Lower lobe of right lung (tissue), 2 donors: ENCODE measurements at regions not wholly inside any gene's neighbourhood (a gene's known extent, or its start where the extent isn't known, plus 50 kb on each side); places are given as distances from the start of the nearest gene placed in this dataset.

ENCODE experiments used
- ATAC-seq, 2 donors: fragments of 200-7000 bp; cut with Tn5 transposase; one replicate each; pipeline ENCODE4 v1.9.1; 2020 to 2022; ENCODE audit warnings: mild to moderate bottlenecking in 2 of 2, moderate library complexity in 2 of 2
- DNase-seq: peaks from one replicate; pipeline ENCODE4 v3.0.0-alpha.2; 2020
- H3K27ac ChIP-seq: fragments of 200-600 bp; one replicate; pipeline ENCODE4 v1.8.0; 2022
- H3K27me3 ChIP-seq: fragments of 200-600 bp; one replicate; pipeline ENCODE4 v1.8.0; 2022; ENCODE audit warnings: low read depth
- H3K36me3 ChIP-seq: fragments of 200-600 bp; one replicate; pipeline ENCODE4 v1.8.0; 2022; ENCODE audit warnings: mild to moderate bottlenecking
- H3K4me1 ChIP-seq: fragments of 200-600 bp; one replicate; pipeline ENCODE4 v1.8.0; 2022
- H3K4me3 ChIP-seq: fragments of 200-600 bp; one replicate; pipeline ENCODE4 v1.8.0; 2022; ENCODE audit warnings: mild to moderate bottlenecking
- H3K9me3 ChIP-seq: fragments of 200-600 bp; one replicate; pipeline ENCODE4 v1.8.0; 2022
- CTCF ChIP-seq: fragments of 200-600 bp; IDR thresholded peaks from one replicate; pipeline ENCODE4 v1.8.0; 2022; ENCODE audit warnings: antibody characterized with exemption, mild to moderate bottlenecking
- intact Hi-C: fragments of 100-400 bp; cut with DNase I; formaldehyde crosslinking; loops from one replicate; pipeline ENCODE4 v1.11.0; 2022
- donor health status: DM: no; HTN: yes; CAD: no; lungs with severe emphysema.

GRCh38 chr1:183730886-183731573, 73.9 kb upstream of the RGL1 start:
- Histone ChIP-seq H3K27me3 (no peaks in the 10 kb centered on the region), H3K4me1 (peaks cover 21% of the 10 kb centered on the region), H3K4me3 (no peak overlapping the region), H3K27ac (no peak overlapping the region), H3K9me3 (no peaks in the 10 kb centered on the region), H3K36me3 (no peaks in the 10 kb centered on the region)
- no peak for TF ChIP-seq CTCF
- intact Hi-C loops = no loop called here
- ATAC-seq (peak in 1 of 2 donors; percentile 34), DNase-seq (no peak)

- ATAC-seq = peak in 1 of 2 donors; percentile 15
Measured at GRCh38 chr1:183730107-183730724, 74.7 kb upstream of the RGL1 start.

GRCh38 chr1:183726825-183727224, 73.7 kb upstream of the APOBEC4 start:
- ATAC-seq (no peak), DNase-seq (no peak)
- H3K9me3 ChIP-seq = no peaks in the 10 kb centered on the region
- H3K36me3 ChIP-seq = no peaks in the 10 kb centered on the region
- H3K27ac ChIP-seq = no peak overlapping the region
- H3K4me1 ChIP-seq = peaks cover 8% of the 10 kb centered on the region
- intact Hi-C loops = no loop called here
- H3K4me3 ChIP-seq = no peak overlapping the region
- TF ChIP-seq CTCF = no peak
- no peaks in the 10 kb centered on the region for H3K27me3 ChIP-seq

More at GRCh38 chr1:183730107-183730724, 74.7 kb upstream of the RGL1 start:
- H3K9me3 ChIP-seq = no peaks in the 10 kb centered on the region
- H3K27me3 ChIP-seq = no peaks in the 10 kb centered on the region
- no peak overlapping the region for H3K4me3 ChIP-seq
- peaks cover 14% of the 10 kb centered on the region for H3K4me1 ChIP-seq
- no peaks in the 10 kb centered on the region for H3K36me3 ChIP-seq
- no peak for DNase-seq
- H3K27ac ChIP-seq = no peak overlapping the region
- intact Hi-C loops = no loop called here
- no peak for TF ChIP-seq CTCF

GRCh38 chr1:183724350-183725042, 71.4 kb upstream of the APOBEC4 start:
- TF ChIP-seq CTCF = no peak
- Histone ChIP-seq H3K36me3 (no peaks in the 10 kb centered on the region), H3K4me1 (no peaks in the 10 kb centered on the region), H3K27ac (no peak overlapping the region), H3K9me3 (no peaks in the 10 kb centered on the region), H3K27me3 (no peaks in the 10 kb centered on the region), H3K4me3 (no peak overlapping the region)
- DNase-seq (no peak), ATAC-seq (no peak)
- intact Hi-C loops = no loop called here

GRCh38 chr1:183723571-183723970, 70.5 kb upstream of the APOBEC4 start:
- Histone ChIP-seq H3K4me1 (no peaks in the 10 kb centered on the region), H3K9me3 (no peaks in the 10 kb centered on the region), H3K27ac (no peak overlapping the region), H3K4me3 (no peak overlapping the region), H3K36me3 (no peaks in the 10 kb centered on the region), H3K27me3 (no peaks in the 10 kb centered on the region)
- ATAC-seq (no peak), DNase-seq (no peak)
- intact Hi-C loops = no loop called here
- TF ChIP-seq CTCF = no peak
